ENCODE measurements at regions not wholly inside any gene's neighbourhood (a gene's known extent, or its start where the extent isn't known, plus 50 kb on each side); places are given as distances from the start of the nearest gene placed in this dataset.

- ChIA-PET POLR2A (no interaction called here), CTCF (interaction anchor here (0.5 kb wide), 1 partner anchor 361 kb away, joined by 3 read pairs; no protein-coding TSS in a partner anchor)
Measured at GRCh38 chrX:9087271-9088040, 53.5 kb upstream of the FAM9B start.

GRCh38 chrX:9088896-9089295 is 55.0 kb upstream of the FAM9B start:
- ChIA-PET POLR2A (no interaction called here), CTCF (no interaction called here)

- CTCF ChIA-PET, result no interaction called here
- POLR2A ChIA-PET, result no interaction called here
Measured at GRCh38 chrX:9090766-9091165, 56.8 kb upstream of the FAM9B start.

- CTCF ChIA-PET, result no interaction called here
- POLR2A ChIA-PET, result no interaction called here
Measured at GRCh38 chrX:9091258-9091657, 57.3 kb upstream of the FAM9B start.

GRCh38 chrX:9102956-9103355 is 69.0 kb upstream of the FAM9B start:
- POLR2A ChIA-PET, result no interaction called here
- CTCF ChIA-PET, result no interaction called here

GRCh38 chrX:9108054-9108453 is 74.1 kb upstream of the FAM9B start:
- ChIA-PET POLR2A (no interaction called here), CTCF (no interaction called here)

GRCh38 chrX:9110808-9111207 is 76.9 kb upstream of the FAM9B start:
- CTCF ChIA-PET, result no interaction called here

GRCh38 chrX:9114245-9114644 is 80.3 kb upstream of the FAM9B start:
- ChIA-PET POLR2A (no interaction called here), CTCF (no interaction called here)

More at GRCh38 chrX:9110808-9111207, 76.9 kb upstream of the FAM9B start:
- POLR2A ChIA-PET, result no interaction called here

GRCh38 chrX:9117851-9118250 is 83.9 kb upstream of the FAM9B start:
- POLR2A ChIA-PET, result no interaction called here
- CTCF ChIA-PET, result no interaction called here

GRCh38 chrX:9122519-9123245 is 88.8 kb upstream of the FAM9B start:
- ChIA-PET POLR2A (no interaction called here), CTCF (no interaction called here)

GRCh38 chrX:9127986-9128385 is 94.1 kb upstream of the FAM9B start:
- POLR2A ChIA-PET, result no interaction called here
- CTCF ChIA-PET, result no interaction called here

- ChIA-PET POLR2A (no interaction called here), CTCF (no interaction called here)
Measured at GRCh38 chrX:9130031-9130430, 96.1 kb upstream of the FAM9B start.

- ChIA-PET CTCF (no interaction called here), POLR2A (no interaction called here)
Measured at GRCh38 chrX:9131066-9131465, 97.1 kb upstream of the FAM9B start.

- ChIA-PET CTCF (no interaction called here), POLR2A (no interaction called here)
Measured at GRCh38 chrX:9132036-9132638, 98.2 kb upstream of the FAM9B start.

- CTCF ChIA-PET, result no interaction called here
- POLR2A ChIA-PET, result no interaction called here
Measured at GRCh38 chrX:9133426-9133825, 99.5 kb upstream of the FAM9B start.

- ChIA-PET POLR2A (no interaction called here), CTCF (no interaction called here)
Measured at GRCh38 chrX:9134366-9134765, 100.4 kb upstream of the FAM9B start.

GRCh38 chrX:9135901-9136510 is 102.1 kb upstream of the FAM9B start:
- ChIA-PET CTCF (no interaction called here), POLR2A (no interaction called here)

GRCh38 chrX:9137152-9137551 is 103.2 kb upstream of the FAM9B start:
- CTCF ChIA-PET, result no interaction called here
- POLR2A ChIA-PET, result no interaction called here

GRCh38 chrX:9141496-9141895 is 107.6 kb upstream of the FAM9B start:
- POLR2A ChIA-PET, result no interaction called here
- CTCF ChIA-PET, result no interaction called here

GRCh38 chrX:9144701-9145241 is 110.8 kb upstream of the FAM9B start:
- ChIA-PET CTCF (no interaction called here), POLR2A (no interaction called here)

- CTCF ChIA-PET, result no interaction called here
- POLR2A ChIA-PET, result no interaction called here
Measured at GRCh38 chrX:9146657-9147056, 112.7 kb upstream of the FAM9B start.

Measured in activated CD8-positive, alpha-beta memory T cell treated with anti-CD3 and anti-CD28 coated beads for 36 hours (primary cell).